NB4 (cell line): ENCODE measurements at regions not wholly inside any gene's neighbourhood (a gene's known extent, or its start where the extent isn't known, plus 50 kb on each side); places are given as distances from the start of the nearest gene placed in this dataset.

Experiments
- CTCF ChIP-seq: IDR thresholded peaks from one replicate; pipeline ENCODE4 v1.5.1; 2012; ENCODE audit warnings: low read depth, low read length
- POLR2A ChIP-seq: IDR thresholded peaks from 2 replicates; pipeline ENCODE4 v1.6.1; 2011; ENCODE audit warnings: mild to moderate bottlenecking; ENCODE audit not compliant: insufficient read length; ENCODE audit errors: extremely low read depth

- TF ChIP-seq POLR2A (no peak), CTCF (no peak)
Measured at GRCh38 chr3:10708216-10708893, 107.7 kb upstream of the SLC6A11 start.
